ENCODE measurements at regions not wholly inside any gene's neighbourhood (a gene's known extent, or its start where the extent isn't known, plus 50 kb on each side); places are given as distances from the start of the nearest gene placed in this dataset.

- no peaks in the 10 kb centered on the region for H3K4me1 ChIP-seq (ENCODE audit: control insufficient read depth in 2 of 2, insufficient read depth in 2 of 2, low read length in 2 of 2)
- H3K36me3 ChIP-seq (ENCODE audit: control insufficient read depth in 2 of 2, insufficient read depth in 2 of 2, low read length in 1 of 2), result no peaks in the 10 kb centered on the region
- 63% methylated on average over 4 of the region's 4 CpGs for WGBS
- DNase-seq (ENCODE audit: low read depth in 6 of 9, low spot score in 9 of 9), result no peak
- no peaks in the 10 kb centered on the region for H3K27me3 ChIP-seq (ENCODE audit: control insufficient read depth in 2 of 2, insufficient read depth in 1 of 2, low read length in 1 of 2)
- H3K27ac ChIP-seq (ENCODE audit: low read depth in 1 of 2, low read length in 1 of 2), result no peak overlapping the region
- H3K4me3 ChIP-seq (ENCODE audit: low read length in 2 of 2), result no peak overlapping the region
- H3K9me3 ChIP-seq (ENCODE audit: control insufficient read depth in 2 of 2, insufficient read depth in 1 of 2, low read length in 1 of 2), result no peaks in the 10 kb centered on the region
Observed at GRCh38 chr3:117609330-117609729, 899.8 kb downstream of the TUSC7 start.

- DNase-seq (ENCODE audit: low read depth in 6 of 9, low spot score in 9 of 9), result no peak
- Histone ChIP-seq H3K4me1 (ENCODE audit: control insufficient read depth in 2 of 2, insufficient read depth in 2 of 2, low read length in 2 of 2) (no peaks in the 10 kb centered on the region), H3K4me3 (ENCODE audit: low read length in 2 of 2) (no peak overlapping the region), H3K27ac (ENCODE audit: low read depth in 1 of 2, low read length in 1 of 2) (no peak overlapping the region), H3K9me3 (ENCODE audit: control insufficient read depth in 2 of 2, insufficient read depth in 1 of 2, low read length in 1 of 2) (no peaks in the 10 kb centered on the region), H3K36me3 (ENCODE audit: control insufficient read depth in 2 of 2, insufficient read depth in 2 of 2, low read length in 1 of 2) (no peaks in the 10 kb centered on the region), H3K27me3 (ENCODE audit: control insufficient read depth in 2 of 2, insufficient read depth in 1 of 2, low read length in 1 of 2) (no peaks in the 10 kb centered on the region)
- 83% methylated on average over 4 of the region's 4 CpGs for WGBS
Observed at GRCh38 chr3:117610156-117610555, 900.6 kb downstream of the TUSC7 start.

GRCh38 chr3:117611211-117611610, 901.6 kb downstream of the TUSC7 start:
- H3K27ac ChIP-seq (ENCODE audit: low read depth in 1 of 2, low read length in 1 of 2), result no peak overlapping the region
- no peaks in the 10 kb centered on the region for H3K36me3 ChIP-seq (ENCODE audit: control insufficient read depth in 2 of 2, insufficient read depth in 2 of 2, low read length in 1 of 2)
- no peak overlapping the region for H3K4me3 ChIP-seq (ENCODE audit: low read length in 2 of 2)
- DNase-seq (ENCODE audit: low read depth in 6 of 9, low spot score in 9 of 9), result no peak
- WGBS, result 95% methylated on average over 2 of the region's 2 CpGs
- no peaks in the 10 kb centered on the region for H3K27me3 ChIP-seq (ENCODE audit: control insufficient read depth in 2 of 2, insufficient read depth in 1 of 2, low read length in 1 of 2)
- H3K4me1 ChIP-seq (ENCODE audit: control insufficient read depth in 2 of 2, insufficient read depth in 2 of 2, low read length in 2 of 2), result no peaks in the 10 kb centered on the region
- no peaks in the 10 kb centered on the region for H3K9me3 ChIP-seq (ENCODE audit: control insufficient read depth in 2 of 2, insufficient read depth in 1 of 2, low read length in 1 of 2)

- Histone ChIP-seq H3K9me3 (ENCODE audit: control insufficient read depth in 2 of 2, insufficient read depth in 1 of 2, low read length in 1 of 2) (no peaks in the 10 kb centered on the region), H3K27ac (ENCODE audit: low read depth in 1 of 2, low read length in 1 of 2) (no peak overlapping the region), H3K4me3 (ENCODE audit: low read length in 2 of 2) (no peak overlapping the region), H3K27me3 (ENCODE audit: control insufficient read depth in 2 of 2, insufficient read depth in 1 of 2, low read length in 1 of 2) (no peaks in the 10 kb centered on the region), H3K36me3 (ENCODE audit: control insufficient read depth in 2 of 2, insufficient read depth in 2 of 2, low read length in 1 of 2) (no peaks in the 10 kb centered on the region), H3K4me1 (ENCODE audit: control insufficient read depth in 2 of 2, insufficient read depth in 2 of 2, low read length in 2 of 2) (no peaks in the 10 kb centered on the region)
- no peak for DNase-seq (ENCODE audit: low read depth in 6 of 9, low spot score in 9 of 9)
- WGBS, result 95% methylated on average over 2 of the region's 2 CpGs
Observed at GRCh38 chr3:117616227-117616626, 906.6 kb downstream of the TUSC7 start.

- Histone ChIP-seq H3K27me3 (ENCODE audit: control insufficient read depth in 2 of 2, insufficient read depth in 1 of 2, low read length in 1 of 2) (no peaks in the 10 kb centered on the region), H3K4me1 (ENCODE audit: control insufficient read depth in 2 of 2, insufficient read depth in 2 of 2, low read length in 2 of 2) (no peaks in the 10 kb centered on the region), H3K4me3 (ENCODE audit: low read length in 2 of 2) (no peak overlapping the region), H3K9me3 (ENCODE audit: control insufficient read depth in 2 of 2, insufficient read depth in 1 of 2, low read length in 1 of 2) (no peaks in the 10 kb centered on the region), H3K36me3 (ENCODE audit: control insufficient read depth in 2 of 2, insufficient read depth in 2 of 2, low read length in 1 of 2) (no peaks in the 10 kb centered on the region), H3K27ac (ENCODE audit: low read depth in 1 of 2, low read length in 1 of 2) (no peak overlapping the region)
- WGBS, result 96% methylated on average over 1 of the region's 1 CpG
- DNase-seq (ENCODE audit: low read depth in 6 of 9, low spot score in 9 of 9), result no peak
Observed at GRCh38 chr3:117617906-117618305, 908.3 kb downstream of the TUSC7 start.

- no peaks in the 10 kb centered on the region for H3K4me1 ChIP-seq (ENCODE audit: control insufficient read depth in 2 of 2, insufficient read depth in 2 of 2, low read length in 2 of 2)
- no peak for DNase-seq (ENCODE audit: low read depth in 6 of 9, low spot score in 9 of 9)
- H3K9me3 ChIP-seq (ENCODE audit: control insufficient read depth in 2 of 2, insufficient read depth in 1 of 2, low read length in 1 of 2), result no peaks in the 10 kb centered on the region
- 94% methylated on average over 1 of the region's 1 CpG for WGBS
- H3K27ac ChIP-seq (ENCODE audit: low read depth in 1 of 2, low read length in 1 of 2), result no peak overlapping the region
- H3K4me3 ChIP-seq (ENCODE audit: low read length in 2 of 2), result no peak overlapping the region
- no peaks in the 10 kb centered on the region for H3K27me3 ChIP-seq (ENCODE audit: control insufficient read depth in 2 of 2, insufficient read depth in 1 of 2, low read length in 1 of 2)
- no peaks in the 10 kb centered on the region for H3K36me3 ChIP-seq (ENCODE audit: control insufficient read depth in 2 of 2, insufficient read depth in 2 of 2, low read length in 1 of 2)
Observed at GRCh38 chr3:117618462-117618861, 908.9 kb downstream of the TUSC7 start.

- Histone ChIP-seq H3K27ac (ENCODE audit: low read depth in 1 of 2, low read length in 1 of 2) (no peak overlapping the region), H3K4me1 (ENCODE audit: control insufficient read depth in 2 of 2, insufficient read depth in 2 of 2, low read length in 2 of 2) (no peaks in the 10 kb centered on the region), H3K4me3 (ENCODE audit: low read length in 2 of 2) (no peak overlapping the region), H3K36me3 (ENCODE audit: control insufficient read depth in 2 of 2, insufficient read depth in 2 of 2, low read length in 1 of 2) (no peaks in the 10 kb centered on the region), H3K27me3 (ENCODE audit: control insufficient read depth in 2 of 2, insufficient read depth in 1 of 2, low read length in 1 of 2) (no peaks in the 10 kb centered on the region), H3K9me3 (ENCODE audit: control insufficient read depth in 2 of 2, insufficient read depth in 1 of 2, low read length in 1 of 2) (no peaks in the 10 kb centered on the region)
- DNase-seq (ENCODE audit: low read depth in 6 of 9, low spot score in 9 of 9), result no peak
- 80% methylated on average over 1 of the region's 1 CpG for WGBS
Observed at GRCh38 chr3:117619805-117620204, 910.2 kb downstream of the TUSC7 start.

GRCh38 chr3:117622171-117622841, 912.7 kb downstream of the TUSC7 start:
- no peaks in the 10 kb centered on the region for H3K27me3 ChIP-seq (ENCODE audit: control insufficient read depth in 2 of 2, insufficient read depth in 1 of 2, low read length in 1 of 2)
- WGBS, result 82% methylated on average over 4 of the region's 4 CpGs
- no peaks in the 10 kb centered on the region for H3K9me3 ChIP-seq (ENCODE audit: control insufficient read depth in 2 of 2, insufficient read depth in 1 of 2, low read length in 1 of 2)
- no peak overlapping the region for H3K4me3 ChIP-seq (ENCODE audit: low read length in 2 of 2)
- no peak overlapping the region for H3K27ac ChIP-seq (ENCODE audit: low read depth in 1 of 2, low read length in 1 of 2)
- no peaks in the 10 kb centered on the region for H3K36me3 ChIP-seq (ENCODE audit: control insufficient read depth in 2 of 2, insufficient read depth in 2 of 2, low read length in 1 of 2)
- no peaks in the 10 kb centered on the region for H3K4me1 ChIP-seq (ENCODE audit: control insufficient read depth in 2 of 2, insufficient read depth in 2 of 2, low read length in 2 of 2)
- DNase-seq (ENCODE audit: low read depth in 6 of 9, low spot score in 9 of 9), result no peak

- no peaks in the 10 kb centered on the region for H3K9me3 ChIP-seq (ENCODE audit: control insufficient read depth in 2 of 2, insufficient read depth in 1 of 2, low read length in 1 of 2)
- DNase-seq (ENCODE audit: low read depth in 6 of 9, low spot score in 9 of 9), result no peak
- H3K36me3 ChIP-seq (ENCODE audit: control insufficient read depth in 2 of 2, insufficient read depth in 2 of 2, low read length in 1 of 2), result no peaks in the 10 kb centered on the region
- H3K27ac ChIP-seq (ENCODE audit: low read depth in 1 of 2, low read length in 1 of 2), result no peak overlapping the region
- H3K4me3 ChIP-seq (ENCODE audit: low read length in 2 of 2), result no peak overlapping the region
- H3K4me1 ChIP-seq (ENCODE audit: control insufficient read depth in 2 of 2, insufficient read depth in 2 of 2, low read length in 2 of 2), result no peaks in the 10 kb centered on the region
- no peaks in the 10 kb centered on the region for H3K27me3 ChIP-seq (ENCODE audit: control insufficient read depth in 2 of 2, insufficient read depth in 1 of 2, low read length in 1 of 2)
- 91% methylated on average over 3 of the region's 3 CpGs for whole genome bisulfite sequencing
Observed at GRCh38 chr3:117624424-117624823, 914.8 kb downstream of the TUSC7 start.

- no peak overlapping the region for H3K27ac ChIP-seq (ENCODE audit: low read depth in 1 of 2, low read length in 1 of 2)
- no peaks in the 10 kb centered on the region for H3K4me1 ChIP-seq (ENCODE audit: control insufficient read depth in 2 of 2, insufficient read depth in 2 of 2, low read length in 2 of 2)
- no peak overlapping the region for H3K4me3 ChIP-seq (ENCODE audit: low read length in 2 of 2)
- no peaks in the 10 kb centered on the region for H3K36me3 ChIP-seq (ENCODE audit: control insufficient read depth in 2 of 2, insufficient read depth in 2 of 2, low read length in 1 of 2)
- DNase-seq (ENCODE audit: low read depth in 6 of 9, low spot score in 9 of 9), result no peak
- H3K9me3 ChIP-seq (ENCODE audit: control insufficient read depth in 2 of 2, insufficient read depth in 1 of 2, low read length in 1 of 2), result no peaks in the 10 kb centered on the region
- H3K27me3 ChIP-seq (ENCODE audit: control insufficient read depth in 2 of 2, insufficient read depth in 1 of 2, low read length in 1 of 2), result no peaks in the 10 kb centered on the region
Observed at GRCh38 chr3:117625174-117625573, 915.6 kb downstream of the TUSC7 start.
